K562 (cell line): ENCODE measurements at regions not wholly inside any gene's neighbourhood (a gene's known extent, or its start where the extent isn't known, plus 50 kb on each side); places are given as distances from the start of the nearest gene placed in this dataset.

ENCODE experiments used
- ATAC-seq: fragments of 200-7000 bp; cut with Tn5 transposase; 3 replicates; pipeline ENCODE4 v1.9.1; 2020; ENCODE audit warnings: moderate library complexity
- BruUV-seq: library from RNA; stranded (reverse); fragments of 400-500 nt; replicated peaks from 2 replicates; lab custom pipeline; 2021; lab: Mats Ljungman, UMichigan
- CTCF ChIA-PET: fragments of 300-600 bp; formaldehyde crosslinking; extraction: SDS; loops from one replicate; lab custom pipeline; 2021; ENCODE audit warnings: low intra/inter-chr PET ratio; lab: Yijun Ruan, JAX
- POLR2A ChIA-PET: fragments of 300-600, 350-650 bp; sonication (Branson Sonifier 250); formaldehyde crosslinking; extraction: SDS; loops from one replicate; lab custom pipeline; 2021; ENCODE audit warnings: antibody characterized with exemption, inconsistent platforms; lab: Yijun Ruan, JAX
- DNase-seq, 4 experiments: peaks; one replicate each; pipeline versions ENCODE4 v3.0.0 to v3.0.0-alpha.2; 2011 to 2018; ENCODE audit warnings: low spot score in 3 of 4, mixed read lengths in 3 of 4; ENCODE audit errors: extremely low read depth in 1 of 4
- FAIRE-seq: peaks from 2 replicates; lab custom pipeline; 2011; peaks lifted over from hg19 to GRCh38; lab: Jason Lieb, UNC
- H2AFZ ChIP-seq: 2 replicates; pipeline ENCODE4 v1.6.0; 2011; ENCODE audit warnings: low read depth, low read length, control low read depth, inconsistent platforms
- H3K27ac ChIP-seq: fragments of 200-600 bp; 3 replicates; pipeline ENCODE4 v1.8.0; 2011; ENCODE audit warnings: low read depth, mild to moderate bottlenecking, control low read depth, inconsistent platforms, low read length, moderate library complexity, mixed read lengths; ENCODE audit errors: extremely low read depth
- H3K27me3 ChIP-seq, 2 experiments: fragments of 300-600 bp in 1 of 2; 2 replicates in 1 of 2; 3 replicates in 1 of 2; pipeline versions ENCODE4 v1.6.0 to v1.8.0; 2011; ENCODE audit warnings: inconsistent platforms in 2 of 2, low read length in 2 of 2, mild to moderate bottlenecking in 1 of 2, mixed read lengths in 1 of 2, moderate library complexity in 1 of 2; ENCODE audit not compliant: control insufficient read depth in 2 of 2, insufficient read depth in 2 of 2
- H3K36me3 ChIP-seq: fragments of 300-600 bp; 3 replicates; pipeline ENCODE4 v1.8.0; 2011; ENCODE audit warnings: mild to moderate bottlenecking, low read length, inconsistent platforms; ENCODE audit not compliant: control insufficient read depth, insufficient read depth
- H3K4me1 ChIP-seq, 2 experiments: fragments of 200-600 bp in 1 of 2; replicated peaks in 1 of 2; 2 replicates in 1 of 2; 3 replicates in 1 of 2; pipeline versions ENCODE4 v1.5.1 to v1.8.0; 2011; ENCODE audit warnings: inconsistent platforms in 2 of 2, low read length in 2 of 2, mild to moderate bottlenecking in 1 of 2, mixed read lengths in 1 of 2, moderate library complexity in 1 of 2; ENCODE audit not compliant: control insufficient read depth in 2 of 2, insufficient read depth in 2 of 2
- H3K4me2 ChIP-seq: 2 replicates; pipeline ENCODE4 v1.6.1; 2011; ENCODE audit warnings: low read length, control low read depth, inconsistent platforms, mixed read lengths; ENCODE audit not compliant: insufficient read depth
- H3K4me3 ChIP-seq: fragments of 200-600 bp; sonication (generic), shearing (Covaris generic); 2 replicates; pipeline ENCODE4 v1.5.1; 2016; ENCODE audit warnings: control low read depth, inconsistent platforms
- H3K79me2 ChIP-seq: fragments of 200-600 bp; 3 replicates; pipeline ENCODE4 v1.8.0; 2011; ENCODE audit warnings: low read length, inconsistent platforms; ENCODE audit not compliant: control insufficient read depth, insufficient read depth
- H3K9ac ChIP-seq, 2 experiments: 2 replicates each; pipeline versions ENCODE4 v1.6.0 to v1.6.1; 2011; ENCODE audit warnings: low read depth in 2 of 2, low read length in 2 of 2, control low read depth in 1 of 2, inconsistent platforms in 1 of 2, mild to moderate bottlenecking in 1 of 2, mixed read lengths in 1 of 2; ENCODE audit not compliant: insufficient read depth in 1 of 2
- H3K9me1 ChIP-seq: one replicate; pipeline ENCODE4 v1.6.0; 2011; ENCODE audit warnings: inconsistent platforms, mild to moderate bottlenecking, low read length, moderate library complexity; ENCODE audit not compliant: control insufficient read depth, insufficient read depth
- H3K9me3 ChIP-seq: replicated peaks from 2 replicates; pipeline ENCODE4 v1.5.1; 2011; ENCODE audit warnings: low read depth, low read length, inconsistent platforms; ENCODE audit not compliant: control insufficient read depth, insufficient read depth
- H4K20me1 ChIP-seq: replicated peaks from 2 replicates; pipeline ENCODE4 v1.6.1; 2011; ENCODE audit warnings: low read length, inconsistent platforms, mixed read lengths; ENCODE audit not compliant: control insufficient read depth, insufficient read depth
- MYBL2 ChIP-seq, 2 experiments: fragments of 450-650 bp in 1 of 2; sonication (generic) in 1 of 2; formaldehyde crosslinking in 1 of 2; IDR thresholded peaks; 2 replicates each; pipeline versions ENCODE4 v1.6.1 to v1.8.1; 2017 to 2022; ENCODE audit warnings: borderline replicate concordance in 1 of 2, inconsistent platforms in 1 of 2, low read depth in 1 of 2, mild to moderate bottlenecking in 1 of 2, missing genetic modification reagents in 1 of 2, moderate library complexity in 1 of 2
- NCOR1 ChIP-seq: fragments of 450-650 bp; IDR thresholded peaks from 2 replicates; pipeline ENCODE4 v1.6.1; 2016; ENCODE audit warnings: mild to moderate bottlenecking, moderate library complexity
- POLR2H ChIP-seq: IDR thresholded peaks from 2 replicates; pipeline ENCODE4 v1.6.1; 2016; ENCODE audit warnings: missing genetic modification characterization, low read depth, mild to moderate bottlenecking, control low read depth, missing compliant biosample characterization, moderate library complexity
- PTTG1 ChIP-seq: fragments of 450-650 bp; IDR thresholded peaks from 2 replicates; pipeline ENCODE4 v1.6.1; 2016; ENCODE audit warnings: low read depth, mild to moderate bottlenecking, missing genetic modification characterization, missing compliant biosample characterization
- STAT5B ChIP-seq: fragments of 250-450 bp; sonication (Bioruptor Pico); IDR thresholded peaks from 2 replicates; pipeline ENCODE4 v1.8.0; 2021; ENCODE audit warnings: mild to moderate bottlenecking, inconsistent platforms
- TAF15 ChIP-seq: fragments of 200-400 bp; formaldehyde crosslinking; IDR thresholded peaks from 2 replicates; pipeline ENCODE4 v1.6.1; 2017; ENCODE audit warnings: mild to moderate bottlenecking, low read depth, low read length, moderate library complexity
- ZBTB5 ChIP-seq: fragments of 450-650 bp; IDR thresholded peaks from 2 replicates; pipeline ENCODE4 v1.6.1; 2017; ENCODE audit warnings: antibody characterized with exemption
- ZNF174 ChIP-seq: fragments of 250-450 bp; sonication (Bioruptor Pico); IDR thresholded peaks from 2 replicates; pipeline ENCODE4 v1.4.0; 2020; ENCODE audit warnings: mild to moderate bottlenecking
- ZNF384 ChIP-seq: IDR thresholded peaks from 2 replicates; pipeline ENCODE4 v1.6.1; 2012; ENCODE audit warnings: low read depth, low read length, improper control_type of control experiment
- ZZZ3 ChIP-seq: fragments of 450-650 bp; IDR thresholded peaks from 2 replicates; pipeline ENCODE4 v1.6.1; 2016; ENCODE audit warnings: antibody characterized with exemption, mild to moderate bottlenecking, moderate library complexity
- WGBS: fragments of 100-300 bp; shearing (Covaris generic); methylation state at CpG from one replicate; pipeline ENCODE4 v1.1.6; 2016; ENCODE audit warnings: low coverage, mixed read lengths; ENCODE audit not compliant: insufficient coverage; ENCODE audit errors: missing lambda C conversion rate; 5-methylcytosine and 5-hydroxymethylcytosine counted together
- in situ Hi-C: fragments of 300-500 bp; cut with MboI; formaldehyde crosslinking; loops from 4 replicates; pipeline ENCODE4 v1.15.0; 2018; ENCODE audit warnings: inconsistent platforms, mixed read lengths
- intact Hi-C: fragments of 100-400 bp; cut with micrococcal nuclease; formaldehyde crosslinking; loops from 2 replicates; pipeline ENCODE4 v1.14.2; 2022
- TF ChIP-seq, protein P1 (sequence below), 2 experiments: IDR thresholded peaks in 1 of 2; conservative IDR thresholded peaks in 1 of 2; 2 replicates each; pipeline ENCODE4 v1.6.1; 2016; ENCODE audit warnings: low read depth in 2 of 2, mild to moderate bottlenecking in 1 of 2, missing compliant biosample characterization in 1 of 2, missing genetic modification characterization in 1 of 2, moderate library complexity in 1 of 2

DNA sequence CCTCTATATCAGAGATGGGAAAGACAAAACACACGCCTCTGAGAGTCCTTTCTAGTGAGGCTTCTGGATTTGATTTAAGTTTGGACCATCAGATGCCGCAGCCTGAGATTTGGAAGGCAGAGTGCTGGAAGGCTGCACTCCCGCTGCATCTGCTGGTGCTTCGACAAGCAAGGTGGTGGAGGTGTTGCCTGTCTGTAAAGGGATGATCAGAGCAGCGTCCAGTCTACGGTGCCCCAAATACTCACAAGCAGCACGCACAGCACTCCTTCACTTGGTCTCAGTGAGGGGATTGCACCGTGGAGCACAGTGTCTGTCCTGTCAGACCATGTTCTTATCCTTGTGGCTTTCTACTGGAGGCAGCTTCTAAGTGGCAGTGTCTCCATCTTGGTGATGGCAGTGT lies 221.4 kb downstream of the GADD45G start:
- no peaks in the 10 kb centered on the region for H3K9me1 ChIP-seq
- no peak overlapping the region for H2AFZ ChIP-seq
- ChIA-PET POLR2A (no interaction called here), CTCF (no interaction called here)
- H3K4me2 ChIP-seq: no peak overlapping the region
- H3K9me3 ChIP-seq: no peaks in the 10 kb centered on the region
- DNase-seq: no peak
- ATAC-seq: no peak
- no TSS peak for BruUV-seq
- TF ChIP-seq POLR2H (tag) (no peak), STAT5B (CRISPR knock-in tag) (no peak), ZNF174 (CRISPR knock-in tag) (no peak), PTTG1 (tag) (no peak), ZBTB5 (no peak), NCOR1 (no peak), MYBL2 (IDR thresholded peaks at IDR 0.05; ENCODE audit: low read depth) (no peak), MYBL2 (CRISPR knock-in tag; IDR thresholded peaks at IDR 0.05; ENCODE audit: borderline replicate concordance) (no peak), TAF15 (no peak), ZZZ3 (no peak), ZNF384 (no peak)
- TF ChIP-seq, protein P1, sequence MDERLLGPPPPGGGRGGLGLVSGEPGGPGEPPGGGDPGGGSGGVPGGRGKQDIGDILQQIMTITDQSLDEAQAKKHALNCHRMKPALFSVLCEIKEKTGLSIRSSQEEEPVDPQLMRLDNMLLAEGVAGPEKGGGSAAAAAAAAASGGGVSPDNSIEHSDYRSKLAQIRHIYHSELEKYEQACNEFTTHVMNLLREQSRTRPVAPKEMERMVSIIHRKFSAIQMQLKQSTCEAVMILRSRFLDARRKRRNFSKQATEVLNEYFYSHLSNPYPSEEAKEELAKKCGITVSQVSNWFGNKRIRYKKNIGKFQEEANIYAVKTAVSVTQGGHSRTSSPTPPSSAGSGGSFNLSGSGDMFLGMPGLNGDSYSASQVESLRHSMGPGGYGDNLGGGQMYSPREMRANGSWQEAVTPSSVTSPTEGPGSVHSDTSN (CRISPR knock-in tag; IDR thresholded peaks at IDR 0.05; ENCODE audit: low read depth): no peak
- TF ChIP-seq, protein P1 (tag; conservative IDR thresholded peaks at IDR 0.05; ENCODE audit: low read depth): no peak
- no peaks in the 10 kb centered on the region; a peak in 2 of 5 replicates for H3K27me3 ChIP-seq
- no peaks in the 10 kb centered on the region for H3K36me3 ChIP-seq
- no peak for FAIRE-seq
- no peaks in the 10 kb centered on the region for H3K79me2 ChIP-seq
- H3K4me3 ChIP-seq: no peak overlapping the region
- in situ Hi-C loops (no loop called here), intact Hi-C loops (no loop called here)
- WGBS: 0% methylated on average over 8 of the region's 8 CpGs
- no peak overlapping the region for H3K9ac ChIP-seq
- no peaks in the 10 kb centered on the region for H3K4me1 ChIP-seq
- no peak overlapping the region for H3K27ac ChIP-seq
- no peaks in the 10 kb centered on the region for H4K20me1 ChIP-seq
